Activated CD8-positive, alpha-beta memory T cell treated with anti-CD3 and anti-CD28 coated beads for 1 hour (primary cell): ENCODE measurements at regions not wholly inside any gene's neighbourhood (a gene's known extent, or its start where the extent isn't known, plus 50 kb on each side); places are given as distances from the start of the nearest gene placed in this dataset.
"Not testable (repeated sequence)": the region's sequence is repeated elsewhere in the genome, so short reads cannot be mapped to it uniquely, and the experiment has no call there.

Experiments
- DNase-seq, 2 donors: peaks; one replicate each; pipeline ENCODE4 v3.0.0-alpha.2; 2020; ENCODE audit warnings: low read depth in 1 of 2; ENCODE audit errors: extremely low read depth in 1 of 2

GRCh38 chr5:36739751-36740221 is 133.4 kb downstream of the SLC1A3 start:
- DNase-seq = peak in 1 of 2 donors; percentile 37

GRCh38 chr5:36740259-36740898 is 134.0 kb downstream of the SLC1A3 start:
- DNase-seq = no peak

GRCh38 chr5:36741128-36741527 is 134.7 kb downstream of the SLC1A3 start:
- no peak for DNase-seq

- DNase-seq = no peak
These were observed 132.4 kb upstream of the NIPBL start for GRCh38 chr5:36743891-36744772.

GRCh38 chr5:36744773-36745589 is 131.6 kb upstream of the NIPBL start:
- DNase-seq = no peak

GRCh38 chr5:36747794-36748193 is 128.8 kb upstream of the NIPBL start:
- not testable (repeated sequence) for DNase-seq

GRCh38 chr5:36751886-36752285 is 124.7 kb upstream of the NIPBL start:
- DNase-seq = no peak

GRCh38 chr5:36755342-36755741 is 121.2 kb upstream of the NIPBL start:
- DNase-seq = no peak

- no peak for DNase-seq
These were observed 120.6 kb upstream of the NIPBL start for GRCh38 chr5:36755920-36756488.

GRCh38 chr5:36756848-36757247 is 119.7 kb upstream of the NIPBL start:
- no peak for DNase-seq

- DNase-seq = no peak
These were observed 117.5 kb upstream of the NIPBL start for GRCh38 chr5:36759117-36759516.

GRCh38 chr5:36763454-36763853 is 113.1 kb upstream of the NIPBL start:
- no peak for DNase-seq

GRCh38 chr5:36765876-36766275 is 110.7 kb upstream of the NIPBL start:
- DNase-seq = no peak

- no peak for DNase-seq
These were observed 109.6 kb upstream of the NIPBL start for GRCh38 chr5:36766981-36767380.

- no peak for DNase-seq
These were observed 108.1 kb upstream of the NIPBL start for GRCh38 chr5:36768450-36768849.

GRCh38 chr5:36769129-36769770 is 107.3 kb upstream of the NIPBL start:
- no peak for DNase-seq

- DNase-seq = no peak
These were observed 106.4 kb upstream of the NIPBL start for GRCh38 chr5:36770125-36770524.

GRCh38 chr5:36772276-36773140 is 104.1 kb upstream of the NIPBL start:
- DNase-seq = no peak

GRCh38 chr5:36777105-36777757 is 99.3 kb upstream of the NIPBL start:
- no peak for DNase-seq
